Stimulated activated memory B cell treated with anti-CD40 and anti-IgM and Interleukin-4, amounts not matched to agents 10 μg/mL and 1 μg/mL and 100 μg/mL, for 72 hours (primary cell): ENCODE measurements at regions not wholly inside any gene's neighbourhood (a gene's known extent, or its start where the extent isn't known, plus 50 kb on each side); places are given as distances from the start of the nearest gene placed in this dataset.
"Not testable (repeated sequence)": the region's sequence is repeated elsewhere in the genome, so short reads cannot be mapped to it uniquely, and the experiment has no call there.

Experiments used
- ATAC-seq: fragments of 150-1000 bp; cut with Tn5 transposase; 2 replicates; pipeline ENCODE4 v1.10.0; 2021
- H3K27ac Mint-ChIP-seq: one replicate; pipeline ENCODE4 v1.8.0; 2022; ENCODE audit warnings: mild to moderate bottlenecking, mixed read lengths
- H3K27me3 Mint-ChIP-seq: one replicate; pipeline ENCODE4 v1.8.0; 2022; ENCODE audit warnings: mixed read lengths
- H3K36me3 Mint-ChIP-seq: one replicate; pipeline ENCODE4 v1.8.0; 2022; ENCODE audit warnings: mixed read lengths
- H3K4me1 Mint-ChIP-seq: one replicate; pipeline ENCODE4 v1.8.0; 2022; ENCODE audit warnings: mixed read lengths
- H3K4me3 Mint-ChIP-seq: one replicate; pipeline ENCODE4 v1.8.0; 2022; ENCODE audit warnings: mild to moderate bottlenecking, moderate library complexity, mixed read lengths
- H3K9me3 Mint-ChIP-seq: one replicate; pipeline ENCODE4 v1.8.0; 2022; ENCODE audit warnings: mixed read lengths

DNA sequence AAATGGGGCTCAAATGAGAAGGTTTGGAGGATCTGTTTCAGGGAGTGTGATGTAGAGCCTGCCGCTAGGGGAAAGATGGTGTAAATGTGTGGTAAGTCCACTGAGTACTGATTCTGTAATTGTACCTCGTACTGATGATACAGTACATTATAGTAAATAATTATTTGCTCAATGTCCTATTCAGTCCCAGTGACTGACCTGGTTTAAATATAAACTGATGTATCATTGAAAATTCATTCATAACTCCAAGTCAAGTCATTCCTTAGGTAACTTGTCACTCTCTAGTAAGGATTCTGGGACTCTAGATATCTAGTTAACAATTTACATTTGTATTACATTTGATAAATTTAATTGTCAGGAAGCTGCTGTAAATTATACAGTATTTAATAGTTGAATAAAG, 667.3 kb downstream of the DTWD2 start:
- no peak overlapping the region for H3K4me3 Mint-ChIP-seq
- no peaks in the 10 kb centered on the region for H3K27me3 Mint-ChIP-seq
- no peaks in the 10 kb centered on the region for H3K4me1 Mint-ChIP-seq
- peaks cover 12% of the 10 kb centered on the region for H3K9me3 Mint-ChIP-seq
- no peaks in the 10 kb centered on the region for H3K36me3 Mint-ChIP-seq
- H3K27ac Mint-ChIP-seq = no peak overlapping the region
- no peak for ATAC-seq

- Mint-ChIP-seq H3K4me3 (no peak overlapping the region), H3K27ac (no peak overlapping the region), H3K36me3 (no peaks in the 10 kb centered on the region), H3K4me1 (no peaks in the 10 kb centered on the region), H3K27me3 (no peaks in the 10 kb centered on the region), H3K9me3 (peaks cover 12% of the 10 kb centered on the region)
- ATAC-seq = no peak
Observed at GRCh38 chr5:118320121-118320520, 668.2 kb downstream of the DTWD2 start.

GRCh38 chr5:118314931-118315330, 673.4 kb downstream of the DTWD2 start:
- H3K9me3 Mint-ChIP-seq = no peaks in the 10 kb centered on the region
- H3K27ac Mint-ChIP-seq = no peak overlapping the region
- no peaks in the 10 kb centered on the region for H3K27me3 Mint-ChIP-seq
- no peaks in the 10 kb centered on the region for H3K36me3 Mint-ChIP-seq
- H3K4me1 Mint-ChIP-seq = no peaks in the 10 kb centered on the region
- no peak overlapping the region for H3K4me3 Mint-ChIP-seq
- no peak for ATAC-seq

GRCh38 chr5:118311103-118311819, 677.1 kb downstream of the DTWD2 start:
- ATAC-seq = no peak
- Mint-ChIP-seq H3K27me3 (no peaks in the 10 kb centered on the region), H3K4me1 (no peaks in the 10 kb centered on the region), H3K9me3 (no peaks in the 10 kb centered on the region), H3K4me3 (no peak overlapping the region), H3K36me3 (no peaks in the 10 kb centered on the region), H3K27ac (no peak overlapping the region)

DNA sequence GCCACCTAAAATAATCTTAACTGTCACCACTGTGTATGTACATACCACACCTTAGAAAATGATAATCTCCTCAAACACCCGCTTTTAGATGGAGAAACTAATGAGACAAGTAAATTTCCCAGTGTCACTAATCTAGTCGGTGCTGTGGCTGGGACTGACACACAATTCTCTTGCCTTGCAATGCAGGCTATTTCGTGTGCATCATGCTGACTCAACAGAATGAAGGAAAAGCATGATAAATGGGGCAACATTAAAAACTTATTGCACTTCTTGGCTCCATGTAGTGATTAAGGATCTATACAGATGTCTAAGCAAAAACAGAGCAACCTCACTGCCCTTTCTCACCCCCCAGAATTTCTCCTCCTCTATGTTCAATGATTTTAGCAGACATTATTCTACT, 677.9 kb downstream of the DTWD2 start:
- H3K4me1 Mint-ChIP-seq = no peaks in the 10 kb centered on the region

GRCh38 chr5:118303296-118303695, 685.1 kb downstream of the DTWD2 start:
- ATAC-seq = no peak
- no peaks in the 10 kb centered on the region for H3K36me3 Mint-ChIP-seq
- H3K9me3 Mint-ChIP-seq = peaks cover 3% of the 10 kb centered on the region
- no peak overlapping the region for H3K27ac Mint-ChIP-seq
- no peaks in the 10 kb centered on the region for H3K4me1 Mint-ChIP-seq
- no peaks in the 10 kb centered on the region for H3K27me3 Mint-ChIP-seq
- H3K4me3 Mint-ChIP-seq = no peak overlapping the region

More for the DNA sequence above, 677.9 kb downstream of the DTWD2 start:
- Mint-ChIP-seq H3K4me3 (no peak overlapping the region), H3K36me3 (no peaks in the 10 kb centered on the region), H3K9me3 (no peaks in the 10 kb centered on the region), H3K27ac (no peak overlapping the region), H3K27me3 (no peaks in the 10 kb centered on the region)
- no peak for ATAC-seq

DNA sequence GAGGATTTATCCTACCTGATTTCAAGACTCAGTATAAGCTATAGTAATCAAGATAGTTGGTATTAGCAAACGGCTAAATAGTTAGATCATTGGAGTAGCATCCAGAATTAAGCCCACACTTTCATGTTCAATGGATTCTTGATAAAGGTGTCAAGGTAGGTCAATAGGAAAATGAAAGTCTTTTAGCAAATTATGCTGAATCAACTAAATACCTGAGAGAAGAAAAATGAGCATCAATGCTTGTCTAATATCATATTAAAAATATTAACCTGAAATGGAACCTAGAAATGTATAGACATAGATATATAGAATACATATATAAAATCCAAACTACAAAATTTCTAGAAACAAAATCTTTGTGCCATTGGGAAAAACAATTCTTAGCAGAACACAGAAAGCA, 685.6 kb downstream of the DTWD2 start:
- ATAC-seq = no peak
- Mint-ChIP-seq H3K9me3 (peaks cover 3% of the 10 kb centered on the region), H3K27me3 (no peaks in the 10 kb centered on the region), H3K4me1 (no peaks in the 10 kb centered on the region), H3K4me3 (no peak overlapping the region), H3K36me3 (no peaks in the 10 kb centered on the region), H3K27ac (no peak overlapping the region)

- peaks cover 3% of the 10 kb centered on the region for H3K9me3 Mint-ChIP-seq
- no peak overlapping the region for H3K27ac Mint-ChIP-seq
- H3K36me3 Mint-ChIP-seq = no peaks in the 10 kb centered on the region
- no peaks in the 10 kb centered on the region for H3K4me1 Mint-ChIP-seq
- no peak overlapping the region for H3K4me3 Mint-ChIP-seq
- ATAC-seq = no peak
- H3K27me3 Mint-ChIP-seq = no peaks in the 10 kb centered on the region
Observed at GRCh38 chr5:118301696-118302095, 686.7 kb downstream of the DTWD2 start.

DNA sequence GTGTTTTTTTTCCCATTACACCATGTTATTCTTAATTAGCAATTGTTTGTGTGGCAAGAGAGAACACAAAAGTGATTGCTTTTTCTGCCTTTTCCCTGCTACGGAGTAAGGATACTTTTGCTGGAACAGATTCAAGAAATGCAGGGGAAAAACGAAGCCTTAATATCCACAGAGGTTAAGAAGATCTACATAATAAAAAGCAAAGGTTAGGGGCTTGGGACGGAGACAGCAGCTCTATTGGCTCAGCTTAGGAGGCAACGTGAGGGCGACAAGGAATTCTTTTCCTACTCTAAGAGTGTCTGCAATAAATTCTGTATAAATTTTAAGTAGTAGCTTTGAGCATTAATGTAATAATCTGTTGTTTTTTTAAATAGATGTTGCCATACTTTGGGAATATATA, 693.3 kb downstream of the DTWD2 start:
- H3K4me3 Mint-ChIP-seq = no peak overlapping the region
- no peaks in the 10 kb centered on the region for H3K27me3 Mint-ChIP-seq
- peaks cover 4% of the 10 kb centered on the region for H3K9me3 Mint-ChIP-seq
- H3K36me3 Mint-ChIP-seq = no peaks in the 10 kb centered on the region
- ATAC-seq = no peak
- H3K4me1 Mint-ChIP-seq = no peaks in the 10 kb centered on the region
- H3K27ac Mint-ChIP-seq = no peak overlapping the region

- Mint-ChIP-seq H3K36me3 (no peaks in the 10 kb centered on the region), H3K27ac (no peak overlapping the region), H3K27me3 (no peaks in the 10 kb centered on the region), H3K4me1 (no peaks in the 10 kb centered on the region), H3K4me3 (no peak overlapping the region), H3K9me3 (peaks cover 4% of the 10 kb centered on the region)
- ATAC-seq = no peak
Observed at GRCh38 chr5:118293378-118293777, 695.0 kb downstream of the DTWD2 start.

- Mint-ChIP-seq H3K4me3 (no peak overlapping the region), H3K36me3 (no peaks in the 10 kb centered on the region), H3K4me1 (no peaks in the 10 kb centered on the region), H3K27ac (no peak overlapping the region), H3K27me3 (no peaks in the 10 kb centered on the region), H3K9me3 (peaks cover 7% of the 10 kb centered on the region)
- no peak for ATAC-seq
Observed at GRCh38 chr5:118290204-118290603, 698.1 kb downstream of the DTWD2 start.

DNA sequence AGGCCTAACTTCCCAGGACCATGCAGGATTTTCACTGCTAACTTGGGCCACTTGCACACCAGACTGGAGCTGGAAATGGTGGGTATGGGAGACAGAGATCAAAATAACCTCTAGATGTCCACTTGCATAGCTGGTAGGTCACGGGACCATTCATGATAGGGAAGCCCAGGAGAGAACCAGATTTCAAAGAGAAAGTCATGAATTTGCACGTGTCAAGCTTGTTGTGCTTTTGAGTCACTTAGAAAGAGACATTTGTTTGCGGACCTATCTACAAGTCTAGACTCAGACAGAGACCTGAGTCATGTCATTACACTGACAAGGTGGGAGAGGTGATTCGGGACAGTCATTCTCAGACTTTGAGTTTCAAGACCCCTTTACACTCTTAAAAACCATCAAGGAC, 704.1 kb downstream of the DTWD2 start:
- ATAC-seq, H3K4me3 Mint-ChIP-seq: not testable (repeated sequence)

DNA sequence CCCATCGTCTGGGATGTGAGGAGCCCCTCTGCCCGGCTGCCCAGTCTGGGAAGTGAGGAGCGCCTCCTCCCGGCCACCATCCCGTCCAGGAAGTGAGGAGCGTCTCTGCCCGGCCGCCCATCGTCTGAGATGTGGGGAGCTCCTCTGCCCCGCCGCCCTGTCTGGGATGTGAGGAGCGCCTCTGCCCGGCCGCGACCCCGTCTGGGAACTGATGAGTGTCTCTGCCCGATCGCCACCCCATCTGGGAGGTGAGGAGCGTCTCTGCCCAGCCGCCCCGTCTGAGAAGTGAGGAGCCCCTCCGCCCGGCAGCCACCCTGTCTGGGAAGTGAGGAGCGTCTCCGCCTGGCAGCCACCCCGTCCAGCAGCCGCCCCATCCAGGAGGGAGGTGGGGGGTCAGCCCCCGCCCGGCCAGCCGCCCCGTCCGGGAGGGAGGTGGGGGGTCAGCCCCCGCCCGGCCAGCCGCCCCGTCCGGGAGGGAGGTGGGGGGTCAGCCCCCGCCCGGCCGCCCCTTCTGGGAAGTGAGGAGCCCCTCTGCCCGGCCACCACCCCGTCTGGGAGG, 705.8 kb downstream of the DTWD2 start:
- not testable (repeated sequence) for H3K36me3 Mint-ChIP-seq, H3K4me1 Mint-ChIP-seq, H3K27ac Mint-ChIP-seq, H3K4me3 Mint-ChIP-seq, H3K27me3 Mint-ChIP-seq, ATAC-seq
- peaks cover 13% of the 10 kb centered on the region for H3K9me3 Mint-ChIP-seq

More for the DNA sequence above, 704.1 kb downstream of the DTWD2 start:
- not testable (repeated sequence) for H3K9me3 Mint-ChIP-seq, H3K27ac Mint-ChIP-seq, H3K36me3 Mint-ChIP-seq, H3K4me1 Mint-ChIP-seq, H3K27me3 Mint-ChIP-seq

GRCh38 chr5:118279540-118280294, 708.6 kb downstream of the DTWD2 start:
- H3K9me3 Mint-ChIP-seq = peaks cover 12% of the 10 kb centered on the region
- no peaks in the 10 kb centered on the region for H3K36me3 Mint-ChIP-seq
- H3K4me1 Mint-ChIP-seq = no peaks in the 10 kb centered on the region
- no peak for ATAC-seq
- no peaks in the 10 kb centered on the region for H3K27me3 Mint-ChIP-seq
- H3K4me3 Mint-ChIP-seq = no peak overlapping the region
- no peak overlapping the region for H3K27ac Mint-ChIP-seq

- Mint-ChIP-seq H3K27me3 (no peaks in the 10 kb centered on the region), H3K27ac (no peak overlapping the region), H3K4me1 (no peaks in the 10 kb centered on the region), H3K4me3 (no peak overlapping the region), H3K36me3 (no peaks in the 10 kb centered on the region), H3K9me3 (peaks cover 5% of the 10 kb centered on the region)
- ATAC-seq = no peak
Observed at GRCh38 chr5:118270526-118270925, 717.8 kb downstream of the DTWD2 start.

- H3K27ac Mint-ChIP-seq = no peak overlapping the region
- H3K36me3 Mint-ChIP-seq = no peaks in the 10 kb centered on the region
- ATAC-seq = no peak
- H3K4me1 Mint-ChIP-seq = no peaks in the 10 kb centered on the region
- no peaks in the 10 kb centered on the region for H3K27me3 Mint-ChIP-seq
- peaks cover 2% of the 10 kb centered on the region for H3K9me3 Mint-ChIP-seq
- H3K4me3 Mint-ChIP-seq = no peak overlapping the region
Observed at GRCh38 chr5:118258223-118258622, 730.1 kb downstream of the DTWD2 start.
